ENCODE measurements at regions not wholly inside any gene's neighbourhood (a gene's known extent, or its start where the extent isn't known, plus 50 kb on each side); places are given as distances from the start of the nearest gene placed in this dataset.

DNA sequence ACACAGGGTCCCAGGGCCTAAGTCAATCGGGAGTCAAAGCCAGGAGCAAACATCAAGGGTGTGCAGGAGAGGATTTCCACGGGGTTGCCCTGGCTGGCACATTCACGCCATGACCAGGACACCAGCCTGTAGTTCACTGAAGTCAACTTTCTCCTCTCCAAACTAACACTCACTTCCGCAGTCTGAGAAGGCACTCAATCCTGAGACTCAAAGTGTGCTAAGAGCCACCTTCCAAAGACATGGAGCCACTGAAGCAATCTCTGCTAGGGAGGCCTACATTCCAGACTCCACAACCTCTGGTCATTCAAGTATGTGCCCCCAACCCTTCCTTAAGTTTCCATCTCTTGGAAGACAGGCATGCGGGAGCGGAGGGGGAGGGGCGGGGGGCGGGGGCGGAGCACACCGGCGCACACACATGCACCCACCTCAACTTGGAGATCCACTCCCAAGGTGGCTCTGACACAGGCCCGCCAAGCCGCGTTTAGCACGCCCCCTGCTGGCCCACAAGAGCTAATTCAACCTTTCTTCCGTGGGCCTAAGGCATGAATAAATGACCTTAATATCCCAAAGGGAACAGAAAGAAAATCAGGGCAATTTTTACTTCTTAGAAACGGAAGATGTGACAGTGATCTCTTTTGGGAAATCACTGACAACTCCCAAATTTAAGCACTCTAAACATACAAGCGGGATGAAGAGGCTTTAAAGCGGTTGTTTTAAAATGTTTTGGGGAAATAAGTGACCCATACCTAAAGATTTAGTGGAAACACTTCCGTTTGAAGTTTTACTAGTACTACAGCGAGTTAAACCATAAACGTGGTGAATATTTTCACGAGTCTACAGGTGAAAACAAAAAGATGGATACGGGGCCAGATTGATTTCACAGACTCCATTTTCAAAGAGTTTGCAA, 162.5 kb upstream of the CHRNA7 start:
- TF ChIP-seq, protein P1, sequence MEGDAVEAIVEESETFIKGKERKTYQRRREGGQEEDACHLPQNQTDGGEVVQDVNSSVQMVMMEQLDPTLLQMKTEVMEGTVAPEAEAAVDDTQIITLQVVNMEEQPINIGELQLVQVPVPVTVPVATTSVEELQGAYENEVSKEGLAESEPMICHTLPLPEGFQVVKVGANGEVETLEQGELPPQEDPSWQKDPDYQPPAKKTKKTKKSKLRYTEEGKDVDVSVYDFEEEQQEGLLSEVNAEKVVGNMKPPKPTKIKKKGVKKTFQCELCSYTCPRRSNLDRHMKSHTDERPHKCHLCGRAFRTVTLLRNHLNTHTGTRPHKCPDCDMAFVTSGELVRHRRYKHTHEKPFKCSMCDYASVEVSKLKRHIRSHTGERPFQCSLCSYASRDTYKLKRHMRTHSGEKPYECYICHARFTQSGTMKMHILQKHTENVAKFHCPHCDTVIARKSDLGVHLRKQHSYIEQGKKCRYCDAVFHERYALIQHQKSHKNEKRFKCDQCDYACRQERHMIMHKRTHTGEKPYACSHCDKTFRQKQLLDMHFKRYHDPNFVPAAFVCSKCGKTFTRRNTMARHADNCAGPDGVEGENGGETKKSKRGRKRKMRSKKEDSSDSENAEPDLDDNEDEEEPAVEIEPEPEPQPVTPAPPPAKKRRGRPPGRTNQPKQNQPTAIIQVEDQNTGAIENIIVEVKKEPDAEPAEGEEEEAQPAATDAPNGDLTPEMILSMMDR (IDR thresholded peaks at IDR 0.05; ENCODE audit: insufficient read depth, low read depth, low read length, missing control alignments) = peak; percentile 83
- DNase-seq (ENCODE audit: low read depth) = peak; percentile 77
- H3K4me3 ChIP-seq (ENCODE audit: low read depth, low read length) = no peak overlapping the region

DNA sequence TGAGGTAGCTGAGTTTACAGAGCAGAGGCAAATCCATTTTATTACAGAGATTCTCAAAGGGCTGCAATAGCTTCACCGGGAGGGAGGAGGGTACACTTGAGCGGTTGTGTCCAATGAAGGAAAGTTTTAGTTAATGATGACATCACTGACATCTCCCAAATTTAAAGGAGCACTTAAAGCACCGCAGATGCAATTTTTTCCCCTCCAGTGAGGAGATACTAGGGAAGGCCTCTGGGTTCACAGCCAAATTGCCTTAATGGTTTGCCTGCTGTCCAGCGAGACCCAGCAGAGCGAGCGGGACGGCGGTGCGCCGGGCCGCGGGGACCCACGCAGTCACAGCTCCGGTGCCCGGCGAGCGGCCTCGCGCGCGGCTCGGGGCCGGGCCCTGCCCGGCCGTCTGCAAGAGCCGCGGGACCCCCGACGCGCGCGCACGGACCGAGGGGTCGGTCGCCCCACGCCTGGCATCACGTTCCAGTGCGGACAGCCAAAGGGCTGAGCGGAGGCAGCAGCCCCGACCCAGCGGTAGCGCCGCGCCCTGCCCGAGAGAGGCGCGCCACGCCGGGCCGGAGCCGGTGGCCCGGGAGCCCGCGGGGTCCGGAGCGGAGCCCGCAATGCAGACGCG, 160.5 kb upstream of the CHRNA7 start:
- H3K4me3 ChIP-seq (ENCODE audit: low read depth, low read length) = no peak overlapping the region
- DNase-seq (ENCODE audit: low read depth) = no peak

DNA sequence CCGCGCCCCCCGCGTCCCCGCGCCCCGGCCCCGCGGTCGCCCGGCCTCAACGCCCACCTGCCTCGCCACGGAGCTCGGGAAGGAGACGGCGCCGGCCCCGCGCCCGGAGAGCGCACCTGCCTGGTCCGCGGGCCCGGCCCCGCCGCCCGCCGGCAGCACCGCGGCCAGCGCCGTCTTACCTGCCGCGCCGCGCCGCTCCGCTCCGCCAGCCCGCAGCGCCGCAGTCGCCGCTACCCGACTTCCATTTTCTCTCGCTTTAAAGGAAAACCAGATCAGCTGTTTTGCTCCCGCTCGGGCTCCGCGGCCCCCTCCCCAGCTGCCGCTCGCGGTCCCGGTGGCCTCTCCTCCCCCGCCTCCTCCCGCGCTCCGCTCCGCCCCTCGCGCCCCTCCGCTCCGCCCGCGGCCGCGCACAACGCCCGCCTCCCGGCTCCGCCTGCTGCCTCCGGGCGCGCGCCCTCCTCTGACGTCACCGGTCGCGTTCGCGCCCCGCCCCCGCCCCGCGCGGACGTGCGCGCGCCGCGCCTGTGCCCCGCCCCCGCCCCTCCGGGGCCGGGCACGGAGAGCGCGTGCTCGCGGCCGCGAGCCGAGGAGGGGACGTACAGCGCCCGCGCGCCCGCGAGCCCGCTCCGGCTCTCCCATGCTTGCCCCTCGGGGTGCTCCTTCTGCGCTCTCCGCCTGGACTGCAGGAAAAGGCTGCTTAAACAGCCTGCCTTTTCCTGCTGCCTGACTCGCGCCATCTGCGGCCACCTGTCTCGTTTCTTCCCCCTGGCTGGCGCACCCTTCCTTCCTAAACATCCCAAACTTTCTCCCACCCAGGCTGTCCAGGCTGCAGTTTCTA, 159.8 kb upstream of the CHRNA7 start, which contains the start of gene OTUD7A:
TSS of gene OTUD7A (minus strand) at position 346 of the 838 bp plus-strand sequence.
- TF ChIP-seq, protein P1 (IDR thresholded peaks at IDR 0.05; ENCODE audit: insufficient read depth, low read depth, low read length, missing control alignments) = no peak
- peak within 1 kb of the TSS; percentile 48 for H3K4me3 ChIP-seq (ENCODE audit: low read depth, low read length)
- peak; percentile 91 for DNase-seq (ENCODE audit: low read depth)

More for the DNA sequence above, 160.5 kb upstream of the CHRNA7 start:
- TF ChIP-seq, protein P1 (IDR thresholded peaks at IDR 0.05; ENCODE audit: insufficient read depth, low read depth, low read length, missing control alignments) = no peak

DNA sequence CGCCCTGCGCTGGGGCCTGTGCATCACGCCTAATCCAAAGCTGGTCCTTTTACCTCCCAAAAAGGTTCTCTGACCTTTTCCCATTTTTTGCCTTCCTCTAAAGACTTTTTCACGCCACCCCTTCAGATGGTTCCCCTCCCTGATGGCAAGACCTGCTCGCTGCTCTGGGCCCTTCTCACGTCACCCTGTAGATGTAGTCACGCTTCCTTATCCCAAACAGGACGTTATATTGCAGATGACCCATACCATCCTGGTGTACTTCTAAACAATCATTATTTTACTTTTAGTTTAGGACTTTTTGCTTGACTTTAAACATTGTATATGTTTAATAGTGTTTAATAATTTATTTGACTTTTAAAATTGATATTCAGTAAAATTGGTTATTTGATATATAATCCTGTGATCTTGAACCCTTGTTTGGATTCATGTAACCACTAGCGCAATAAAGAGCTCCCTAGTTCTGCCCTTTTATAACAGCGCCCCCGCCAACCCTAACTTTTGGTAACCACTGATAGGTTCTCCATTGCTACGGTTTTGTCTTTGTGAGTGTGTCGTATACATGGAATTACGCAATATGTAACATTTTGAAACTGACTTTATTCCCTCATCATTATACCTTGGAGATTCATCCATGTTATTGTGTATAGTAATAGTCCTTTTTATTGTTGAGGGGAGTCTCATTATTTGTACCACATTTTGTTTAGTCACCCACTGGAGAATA, 159.0 kb upstream of the CHRNA7 start:
- TF ChIP-seq, protein P1 (IDR thresholded peaks at IDR 0.05; ENCODE audit: insufficient read depth, low read depth, low read length, missing control alignments) = no peak
- DNase-seq (ENCODE audit: low read depth) = peak; percentile 24
- peak overlapping the region; percentile 48 for H3K4me3 ChIP-seq (ENCODE audit: low read depth, low read length)

DNA sequence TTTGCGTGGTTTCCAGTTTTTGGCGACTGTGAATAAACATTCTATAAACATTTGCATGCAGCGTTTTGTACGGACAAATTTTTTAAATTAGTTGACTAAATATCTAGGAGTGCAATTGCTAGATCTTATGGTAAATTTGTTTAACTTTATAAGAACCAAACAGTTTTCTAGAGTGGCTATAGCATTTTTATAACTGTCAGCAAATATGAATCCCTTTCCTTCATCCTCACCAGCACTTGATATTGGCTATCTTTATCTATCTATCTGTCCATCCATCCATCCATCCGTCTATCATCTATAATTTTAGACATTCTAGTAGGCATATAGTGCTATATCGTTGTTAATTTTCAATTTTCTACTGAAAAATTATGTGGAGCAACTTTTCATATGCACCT, 158.4 kb upstream of the CHRNA7 start:
- no peak for DNase-seq (ENCODE audit: low read depth)
- no peak overlapping the region for H3K4me3 ChIP-seq (ENCODE audit: low read depth, low read length)

More for the DNA sequence above, 158.4 kb upstream of the CHRNA7 start:
- TF ChIP-seq, protein P1 (IDR thresholded peaks at IDR 0.05; ENCODE audit: insufficient read depth, low read depth, low read length, missing control alignments) = no peak
